Heart left ventricle (tissue), 16 donors: ENCODE measurements at regions not wholly inside any gene's neighbourhood (a gene's known extent, or its start where the extent isn't known, plus 50 kb on each side); places are given as distances from the start of the nearest gene placed in this dataset.

ENCODE experiments used
- ATAC-seq, 4 donors: fragments of 200-7000 bp; cut with Tn5 transposase; one replicate each; pipeline ENCODE4 v1.9.1; 2020 to 2022; ENCODE audit warnings: moderate library complexity in 4 of 4, mild to moderate bottlenecking in 3 of 4, moderate number of reproducible peaks in 1 of 4
- DNase-seq, 5 donors: peaks; one replicate each; pipeline ENCODE4 v3.0.0-alpha.2; 2020
- H3K27ac ChIP-seq, 12 donors: fragments of 200-600 bp; sonication (generic) in 4 of 12; one replicate each; pipeline versions ENCODE4 v1.5.0 to v1.8.0; 2016 to 2022; ENCODE audit warnings: mild to moderate bottlenecking in 2 of 12
- H3K27me3 ChIP-seq, 9 donors: fragments of 200-600 bp; sonication (generic) in 2 of 9; one replicate each; pipeline versions ENCODE4 v1.5.1 to v1.8.0; 2016 to 2022; ENCODE audit warnings: mild to moderate bottlenecking in 3 of 9
- H3K36me3 ChIP-seq, 9 donors: fragments of 200-600 bp; sonication (generic) in 2 of 9; one replicate each; pipeline versions ENCODE4 v1.5.0 to v1.8.0; 2018 to 2022; ENCODE audit warnings: mild to moderate bottlenecking in 2 of 9
- H3K4me1 ChIP-seq, 12 donors: fragments of 200-600 bp; sonication (generic) in 4 of 12; one replicate each; pipeline versions ENCODE4 v1.5.0 to v1.8.0; 2016 to 2022; ENCODE audit warnings: mild to moderate bottlenecking in 3 of 12
- H3K4me3 ChIP-seq, 12 donors: fragments of 200-600 bp; sonication (generic) in 4 of 12; one replicate each; pipeline versions ENCODE4 v1.5.0 to v1.8.0; 2017 to 2022; ENCODE audit warnings: mild to moderate bottlenecking in 9 of 12, moderate library complexity in 4 of 12
- H3K9me3 ChIP-seq, 12 donors: fragments of 200-600 bp; sonication (generic) in 4 of 12; one replicate each; pipeline versions ENCODE4 v1.5.0 to v1.8.0; 2016 to 2022; ENCODE audit warnings: mild to moderate bottlenecking in 1 of 12
- POLR2A ChIP-seq, 2 donors: fragments of 450-650 bp; IDR thresholded peaks; one replicate each; pipeline ENCODE4 v1.6.1; 2017; ENCODE audit warnings: antibody characterized with exemption in 2 of 2, mild to moderate bottlenecking in 2 of 2, moderate library complexity in 2 of 2
- WGBS, 4 donors: extraction: QIAGEN DNeasy Blood & Tissue Kit in 2 of 4; methylation state at CpG; one replicate each; pipeline versions ENCODE4 v1.1.5 to v1.1.7; 2013 to 2018; 5-methylcytosine and 5-hydroxymethylcytosine counted together
- intact Hi-C, 10 donors: fragments of 100-400 bp; cut with DNase I; formaldehyde crosslinking; loops; one replicate each; pipeline versions ENCODE4 v1.11.1 to v1.14.2; 2022
- TF ChIP-seq, protein P1 (sequence below), 12 donors: fragments of 200-600 bp; sonication (generic) in 4 of 12; IDR thresholded peaks; one replicate each; pipeline versions ENCODE4 v1.5.0 to v1.8.0; 2018 to 2022; ENCODE audit warnings: antibody characterized with exemption in 12 of 12, mild to moderate bottlenecking in 5 of 12
- donor health status: ischemic (EF 13 %, LVEDD 7.1; RV severe dilation, severe dysfunction).
- donor health status: healthy with polysubstance abuse.
- donor health status: DM: no; HTN: yes; CAD: no.
- donor health status: DM: no; HTN: no; CAD: no.
- donor health status: ischemic (EF 25% LVEDD 6.9; RV normal size, moderate dysfunction).
- donor health status: ischemic (EF 25% LVEDD 5.7; RV mildly dilated, moderate dysfunction).
- donor health status: healthy.
- donor health status: DM: yes; HTN: yes; CAD: no.
- donor health status: ischemic (EF 35%, LVEDD 5.7; RV mildly dilated, moderate dysfunction).
- donor health status: nonischemic (EF 11% LVEDD 7.7; RV severe dilation, severe dysfunction).
- donor health status: DM: yes; HTN: yes; CAD: no.
- donor health status: PGD.
- donor health status: ischemic (EF 29% LVEDD 5.4; RV normal size, mild dysfunction).
- donor health status: nonischemic (EF 23%, LVEDD 6.1; RV moderate dilation, normal function).

DNA sequence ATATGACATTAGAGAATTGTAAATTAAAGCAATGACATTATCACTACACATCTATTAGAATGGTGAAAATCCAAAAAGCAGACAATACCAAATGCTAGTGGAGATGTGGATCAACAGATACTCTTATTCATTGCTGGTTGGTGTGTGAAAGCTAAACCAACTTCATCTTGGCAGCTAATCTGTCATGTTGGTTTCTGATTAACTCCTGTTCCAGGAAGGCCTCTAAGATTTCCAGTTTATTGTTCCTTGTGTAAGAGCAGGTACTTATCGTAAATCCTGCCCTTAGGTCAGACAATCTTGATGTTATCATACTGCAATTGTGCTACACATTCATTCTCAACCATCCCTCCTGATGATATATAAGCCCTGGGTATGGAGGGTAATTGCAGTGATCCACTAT lies 809.0 kb upstream of the DIAPH2 start:
- no peak overlapping the region for H3K27ac ChIP-seq
- TF ChIP-seq, protein P1, sequence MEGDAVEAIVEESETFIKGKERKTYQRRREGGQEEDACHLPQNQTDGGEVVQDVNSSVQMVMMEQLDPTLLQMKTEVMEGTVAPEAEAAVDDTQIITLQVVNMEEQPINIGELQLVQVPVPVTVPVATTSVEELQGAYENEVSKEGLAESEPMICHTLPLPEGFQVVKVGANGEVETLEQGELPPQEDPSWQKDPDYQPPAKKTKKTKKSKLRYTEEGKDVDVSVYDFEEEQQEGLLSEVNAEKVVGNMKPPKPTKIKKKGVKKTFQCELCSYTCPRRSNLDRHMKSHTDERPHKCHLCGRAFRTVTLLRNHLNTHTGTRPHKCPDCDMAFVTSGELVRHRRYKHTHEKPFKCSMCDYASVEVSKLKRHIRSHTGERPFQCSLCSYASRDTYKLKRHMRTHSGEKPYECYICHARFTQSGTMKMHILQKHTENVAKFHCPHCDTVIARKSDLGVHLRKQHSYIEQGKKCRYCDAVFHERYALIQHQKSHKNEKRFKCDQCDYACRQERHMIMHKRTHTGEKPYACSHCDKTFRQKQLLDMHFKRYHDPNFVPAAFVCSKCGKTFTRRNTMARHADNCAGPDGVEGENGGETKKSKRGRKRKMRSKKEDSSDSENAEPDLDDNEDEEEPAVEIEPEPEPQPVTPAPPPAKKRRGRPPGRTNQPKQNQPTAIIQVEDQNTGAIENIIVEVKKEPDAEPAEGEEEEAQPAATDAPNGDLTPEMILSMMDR (IDR thresholded peaks at IDR 0.05) = no peak
- TF ChIP-seq POLR2A (IDR thresholded peaks at IDR 0.05) = no peak
- ATAC-seq (no peak), DNase-seq (no peak)
- no peaks in the 10 kb centered on the region for H3K27me3 ChIP-seq
- 83 to 90% (median 90%) methylated on average over 1 of the region's 1 CpG for WGBS, 4 donors
- peaks cover 0 to 8% (median 0%) of the 10 kb centered on the region in 12 donors for H3K9me3 ChIP-seq
- no peaks in the 10 kb centered on the region for H3K4me1 ChIP-seq
- no peaks in the 10 kb centered on the region for H3K36me3 ChIP-seq
- H3K4me3 ChIP-seq = no peak overlapping the region
- intact Hi-C loops = no loop called here

DNA sequence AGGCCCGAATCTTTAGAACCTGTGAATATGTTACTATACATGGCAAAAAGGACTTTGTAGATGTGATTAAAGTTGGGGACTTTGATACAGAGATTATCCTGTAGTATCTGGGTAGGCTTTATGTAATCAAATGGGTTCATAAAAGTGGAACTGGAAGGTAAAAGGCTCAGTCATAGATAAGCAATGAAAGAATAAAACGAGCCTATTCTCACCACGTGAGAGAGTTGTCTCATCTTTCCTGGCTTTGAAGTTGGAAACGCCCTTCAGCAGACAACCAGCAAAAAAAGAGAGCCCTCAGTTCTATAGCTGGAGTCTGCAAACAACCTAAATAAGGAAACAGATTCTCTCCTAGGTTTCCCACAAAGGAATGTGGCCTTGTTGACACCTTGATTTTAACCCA lies 805.8 kb upstream of the DIAPH2 start:
- 40 to 57% (median 43%) methylated on average over 4 of the region's 4 CpGs for WGBS, 4 donors
- ATAC-seq (no peak), DNase-seq (no peak)
- Histone ChIP-seq H3K9me3 (peaks cover 0 to 8% (median 0%) of the 10 kb centered on the region in 12 donors), H3K27me3 (no peaks in the 10 kb centered on the region), H3K4me1 (no peaks in the 10 kb centered on the region), H3K27ac (no peak overlapping the region), H3K36me3 (no peaks in the 10 kb centered on the region), H3K4me3 (no peak overlapping the region)
- TF ChIP-seq POLR2A (IDR thresholded peaks at IDR 0.05) = no peak
- TF ChIP-seq, protein P1 (IDR thresholded peaks at IDR 0.05) = no peak
- intact Hi-C loops = no loop called here

DNA sequence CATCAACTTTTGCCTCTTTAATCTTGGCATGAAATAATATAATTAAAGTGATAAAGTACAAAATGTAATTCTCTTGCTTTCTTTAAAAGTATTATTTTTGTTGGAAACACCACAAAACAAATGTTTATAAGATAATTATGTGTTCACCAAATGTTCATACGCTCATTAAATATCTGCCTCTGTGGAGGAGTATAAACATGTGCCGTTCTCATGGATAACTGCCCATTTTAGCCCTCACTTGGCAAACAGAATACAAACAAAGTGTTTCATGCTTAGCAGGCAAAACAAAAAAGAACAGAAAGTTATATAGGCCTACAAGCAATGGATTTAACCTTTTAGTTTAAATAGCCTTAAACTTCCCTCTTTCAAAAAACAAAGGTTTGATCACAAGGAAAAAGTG lies 800.5 kb upstream of the DIAPH2 start:
- DNase-seq = no peak
- Histone ChIP-seq H3K4me3 (no peak overlapping the region), H3K27ac (no peak overlapping the region), H3K36me3 (no peaks in the 10 kb centered on the region), H3K27me3 (no peaks in the 10 kb centered on the region), H3K9me3 (no peaks in the 10 kb centered on the region), H3K4me1 (peaks cover 0 to 6% (median 0%) of the 10 kb centered on the region in 12 donors)
- no peak for TF ChIP-seq POLR2A (IDR thresholded peaks at IDR 0.05)
- TF ChIP-seq, protein P1 (IDR thresholded peaks at IDR 0.05) = no peak
- ATAC-seq = no peak
- intact Hi-C loops = no loop called here
- WGBS, 4 donors = 35 to 61% (median 51%) methylated on average over 2 of the region's 2 CpGs

DNA sequence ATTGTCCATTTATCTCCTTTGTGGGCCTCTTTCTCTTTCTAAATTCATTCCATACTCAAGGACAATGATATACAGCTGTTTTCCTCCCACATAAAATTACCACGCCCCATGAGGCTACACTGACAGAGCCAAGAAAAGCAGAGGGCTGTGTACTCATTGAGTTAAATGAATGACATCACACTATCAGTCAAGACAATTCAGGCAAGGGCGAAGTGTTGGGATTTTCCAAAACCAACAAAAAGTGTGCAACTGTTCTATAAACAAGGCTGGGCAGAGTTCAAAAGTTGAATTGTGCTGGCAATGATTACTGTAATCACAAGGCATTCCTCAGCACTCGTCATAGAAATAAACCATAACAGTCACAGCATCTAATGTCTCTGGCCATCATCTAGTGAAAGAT lies 799.6 kb upstream of the DIAPH2 start:
- Histone ChIP-seq H3K36me3 (no peaks in the 10 kb centered on the region), H3K9me3 (no peaks in the 10 kb centered on the region), H3K4me3 (no peak overlapping the region), H3K4me1 (peaks cover 0 to 6% (median 0%) of the 10 kb centered on the region in 12 donors), H3K27ac (peak overlapping the region in 1 of 12 donors; percentile 24), H3K27me3 (no peaks in the 10 kb centered on the region)
- 22 to 45% (median 32%) methylated on average over 3 of the region's 3 CpGs for WGBS, 4 donors
- ATAC-seq = peak; percentile 64 to 92 (median 78)
- TF ChIP-seq, protein P1 (IDR thresholded peaks at IDR 0.05) = no peak
- no peak for TF ChIP-seq POLR2A (IDR thresholded peaks at IDR 0.05)
- DNase-seq = peak in 1 of 5 donors; percentile 4
- intact Hi-C loops = no loop called here
